ENCODE measurements at regions not wholly inside any gene's neighbourhood (a gene's known extent, or its start where the extent isn't known, plus 50 kb on each side); places are given as distances from the start of the nearest gene placed in this dataset.

DNA sequence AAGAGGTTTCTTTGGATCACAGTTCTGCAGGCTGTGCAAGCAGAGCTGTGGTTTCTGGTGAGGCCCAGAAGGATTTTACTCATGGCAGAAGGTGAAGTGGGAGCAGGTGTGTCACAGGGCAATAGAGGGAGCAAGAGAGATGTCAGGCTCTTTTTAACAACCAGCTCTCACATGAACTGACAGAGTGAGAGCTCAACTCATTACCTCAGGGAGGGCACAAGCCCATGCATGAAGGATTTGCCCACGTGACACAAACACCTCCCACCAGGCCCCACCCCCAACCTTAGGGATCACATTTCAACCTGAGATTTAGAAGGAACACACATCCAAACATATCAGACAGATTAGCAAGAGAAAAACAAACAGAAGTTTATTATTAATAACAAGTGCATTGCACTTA lies 470.4 kb downstream of the GALC start:
- ChIA-PET RAD21 (ENCODE audit: unreplicated experiment) (no interaction called here), SMC1A (ENCODE audit: uncharacterized antibody, unreplicated experiment) (no interaction called here), POLR2A (no interaction called here), CTCF (interaction anchor here (1.1 kb wide), 1 partner anchor 186 kb away, joined by 3 read pairs; no protein-coding TSS in a partner anchor)
- H3K9ac ChIP-seq (ENCODE audit: control insufficient read depth, insufficient read depth, low read length): no peak overlapping the region
- H3K4me2 ChIP-seq (ENCODE audit: control insufficient read depth, insufficient read depth): no peak overlapping the region
- H3K27me3 ChIP-seq (replicated peaks in 1 of 2; ENCODE audit: control insufficient read depth in 2 of 2, insufficient read depth in 2 of 2, low read length in 1 of 2): no peaks in the 10 kb centered on the region
- no peaks in the 10 kb centered on the region for H3K79me2 ChIP-seq (ENCODE audit: control insufficient read depth, insufficient read depth, low read length)
- WGBS (ENCODE audit: insufficient coverage, insufficient replicate concordance, low lambda C conversion rate, missing lambda C conversion rate): 0% methylated on average over 1 of the region's 1 CpG
- no TSS peak for BruUV-seq (replicated peaks)
- ATAC-seq (no peak), FAIRE-seq (no peak), DNase-seq (ENCODE audit: low read depth, low spot score) (no peak)
- H3K4me1 ChIP-seq (ENCODE audit: control insufficient read depth, insufficient read depth, low read length): no peaks in the 10 kb centered on the region
- intact Hi-C loops (cut with micrococcal nuclease; ENCODE audit: unreplicated experiment) (no loop called here), in situ Hi-C loops (cut with MboI) (no loop called here)
- no peak overlapping the region for H3K27ac ChIP-seq (ENCODE audit: control insufficient read depth, insufficient read depth)
- no peaks in the 10 kb centered on the region for H4K20me1 ChIP-seq (ENCODE audit: control insufficient read depth, insufficient read depth)
- no peak overlapping the region for H2AFZ ChIP-seq (ENCODE audit: control insufficient read depth, low read depth, low read length)
- no peaks in the 10 kb centered on the region for H3K36me3 ChIP-seq (ENCODE audit: control insufficient read depth in 2 of 2, insufficient read depth in 2 of 2, low read length in 1 of 2)
- H3K9me3 ChIP-seq (replicated peaks; ENCODE audit: control insufficient read depth, insufficient read depth, low read length): no peaks in the 10 kb centered on the region
- TF ChIP-seq ESRRA (IDR thresholded peaks at IDR 0.05; ENCODE audit: low read length): no peak
- TF ChIP-seq HDAC6 (IDR thresholded peaks at IDR 0.05; ENCODE audit: unreplicated experiment): no peak
- TF ChIP-seq EP300 (IDR thresholded peaks at IDR 0.05; ENCODE audit: borderline replicate concordance in 1 of 2, control insufficient read depth in 1 of 2, low read depth in 2 of 2, low read length in 2 of 2): no peak
- TF ChIP-seq ZSCAN29 (IDR thresholded peaks at IDR 0.05): no peak
- TF ChIP-seq POLR2A (IDR thresholded peaks at IDR 0.05; ENCODE audit: low read depth, low read length): no peak
- TF ChIP-seq CBX5 (IDR thresholded peaks at IDR 0.05; ENCODE audit: low read depth): no peak
- TF ChIP-seq TAF1 (IDR thresholded peaks at IDR 0.05; ENCODE audit: borderline replicate concordance, low read depth, low read length): no peak
- no peak for TF ChIP-seq IKZF2 (IDR thresholded peaks at IDR 0.05)
- TF ChIP-seq ZNF217 (IDR thresholded peaks at IDR 0.05): no peak
- no peak for TF ChIP-seq BRCA1 (IDR thresholded peaks at IDR 0.05; ENCODE audit: low read depth, low read length)
- TF ChIP-seq CHD2 (IDR thresholded peaks at IDR 0.05; ENCODE audit: borderline replicate concordance, low read depth, low read length): no peak
- TF ChIP-seq STAT3 (IDR thresholded peaks at IDR 0.05; ENCODE audit: low read depth, low read length): no peak
- TF ChIP-seq BHLHE40 (IDR thresholded peaks at IDR 0.05; ENCODE audit: borderline replicate concordance in 1 of 2, low read depth in 2 of 2, low read length in 1 of 2): no peak
- no peak for TF ChIP-seq SMC3 (IDR thresholded peaks at IDR 0.05; ENCODE audit: borderline replicate concordance, low read length)
- H3K4me3 ChIP-seq: no peak overlapping the region
